SK-N-SH treated with all-trans-retinoic acid at 6 μM for 48 hours (cell line): ENCODE measurements at regions not wholly inside any gene's neighbourhood (a gene's known extent, or its start where the extent isn't known, plus 50 kb on each side); places are given as distances from the start of the nearest gene placed in this dataset.
A peak's percentile ranks its signal among the peaks of the same experiment; 100 is the strongest.

ENCODE experiments used
- ATAC-seq: fragments of 200-7000 bp; cut with Tn5 transposase; 3 replicates; pipeline ENCODE4 v1.9.1; 2020; ENCODE audit warnings: mild to moderate bottlenecking, moderate library complexity
- ARNTL ChIP-seq: fragments of 450-650 bp; formaldehyde crosslinking; IDR thresholded peaks from 2 replicates; pipeline ENCODE4 v1.5.0; 2020; ENCODE audit warnings: low read depth, mild to moderate bottlenecking, moderate library complexity, borderline replicate concordance
- BACH2 ChIP-seq: fragments of 250-450 bp; sonication (Bioruptor Pico); IDR thresholded peaks from 2 replicates; pipeline ENCODE4 v1.9.0; 2021; ENCODE audit warnings: mild to moderate bottlenecking, borderline replicate concordance
- CSDC2 ChIP-seq: fragments of 250-450 bp; sonication (Bioruptor Pico); IDR thresholded peaks from 2 replicates; pipeline ENCODE4 v1.5.0; 2020; ENCODE audit warnings: mild to moderate bottlenecking, moderate library complexity
- CSRNP3 ChIP-seq: fragments of 250-450 bp; sonication (Bioruptor Pico); IDR thresholded peaks from 2 replicates; pipeline ENCODE4 v1.5.1; 2021; ENCODE audit warnings: mild to moderate bottlenecking, moderate library complexity
- GLIS3 ChIP-seq: fragments of 250-450 bp; sonication (Bioruptor Pico); IDR thresholded peaks from 2 replicates; pipeline ENCODE4 v1.5.0; 2020; ENCODE audit warnings: mild to moderate bottlenecking, moderate library complexity
- ISL1 ChIP-seq: fragments of 250-450 bp; sonication (Bioruptor Pico); IDR thresholded peaks from 2 replicates; pipeline ENCODE4 v2.1.2; 2022; ENCODE audit warnings: mild to moderate bottlenecking, moderate library complexity
- OSR1 ChIP-seq: fragments of 250-450 bp; sonication (Bioruptor Pico); IDR thresholded peaks from 2 replicates; pipeline ENCODE4 v1.8.0; 2022; ENCODE audit warnings: moderate library complexity, mild to moderate bottlenecking, inconsistent platforms
- PATZ1 ChIP-seq: fragments of 250-450 bp; sonication (Bioruptor Pico); IDR thresholded peaks from 2 replicates; pipeline ENCODE4 v1.8.0; 2020; ENCODE audit warnings: mild to moderate bottlenecking, moderate library complexity, borderline replicate concordance
- POU6F1 ChIP-seq: fragments of 250-450 bp; sonication (Bioruptor Pico); IDR thresholded peaks from 2 replicates; pipeline ENCODE4 v1.8.0; 2021; ENCODE audit warnings: low read depth, mild to moderate bottlenecking, moderate library complexity, borderline replicate concordance
- PPARA ChIP-seq: fragments of 250-450 bp; sonication (Bioruptor Pico); IDR thresholded peaks from 2 replicates; pipeline ENCODE4 v1.5.0; 2020; ENCODE audit warnings: mild to moderate bottlenecking, borderline replicate concordance
- RARB ChIP-seq: fragments of 250-450 bp; sonication (Bioruptor Pico); IDR thresholded peaks from 2 replicates; pipeline ENCODE4 v1.8.0; 2021; ENCODE audit warnings: mild to moderate bottlenecking, moderate library complexity
- SNAI2 ChIP-seq: fragments of 250-450 bp; sonication (Bioruptor Pico); IDR thresholded peaks from 2 replicates; pipeline ENCODE4 v1.5.0; 2020; ENCODE audit warnings: mild to moderate bottlenecking, moderate library complexity
- TOX ChIP-seq: fragments of 250-450 bp; sonication (Bioruptor Pico); IDR thresholded peaks from 2 replicates; pipeline ENCODE4 v1.8.0; 2021; ENCODE audit warnings: mild to moderate bottlenecking, moderate library complexity, borderline replicate concordance
- TSHZ2 ChIP-seq: fragments of 250-450 bp; sonication (Bioruptor Pico); IDR thresholded peaks from 2 replicates; pipeline ENCODE4 v1.5.0; 2020; ENCODE audit warnings: mild to moderate bottlenecking, moderate library complexity
- ZC3H10 ChIP-seq: fragments of 250-450 bp; sonication (Bioruptor Pico); IDR thresholded peaks from 2 replicates; pipeline ENCODE4 v1.5.1; 2021; ENCODE audit warnings: mild to moderate bottlenecking, moderate library complexity
- ZFP3 ChIP-seq: fragments of 250-450 bp; sonication (Bioruptor Pico); IDR thresholded peaks from 2 replicates; pipeline ENCODE4 v1.5.0; 2020; ENCODE audit warnings: mild to moderate bottlenecking, moderate library complexity
- ZFP30 ChIP-seq: fragments of 450-650 bp; formaldehyde crosslinking; IDR thresholded peaks from 2 replicates; pipeline ENCODE4 v1.5.0; 2022; ENCODE audit warnings: mild to moderate bottlenecking, moderate library complexity
- ZNF565 ChIP-seq: fragments of 450-650 bp; formaldehyde crosslinking; conservative IDR thresholded peaks from 2 replicates; pipeline ENCODE4 v1.5.0; 2020; ENCODE audit warnings: low read depth, mild to moderate bottlenecking, moderate library complexity
- ZNF70 ChIP-seq: fragments of 450-650 bp; formaldehyde crosslinking; IDR thresholded peaks from 2 replicates; pipeline ENCODE4 v1.5.0; 2020; ENCODE audit warnings: mild to moderate bottlenecking, moderate library complexity
- ZNF8 ChIP-seq: fragments of 450-650 bp; formaldehyde crosslinking; IDR thresholded peaks from 2 replicates; pipeline ENCODE4 v1.5.0; 2020; ENCODE audit warnings: mild to moderate bottlenecking, moderate library complexity

DNA sequence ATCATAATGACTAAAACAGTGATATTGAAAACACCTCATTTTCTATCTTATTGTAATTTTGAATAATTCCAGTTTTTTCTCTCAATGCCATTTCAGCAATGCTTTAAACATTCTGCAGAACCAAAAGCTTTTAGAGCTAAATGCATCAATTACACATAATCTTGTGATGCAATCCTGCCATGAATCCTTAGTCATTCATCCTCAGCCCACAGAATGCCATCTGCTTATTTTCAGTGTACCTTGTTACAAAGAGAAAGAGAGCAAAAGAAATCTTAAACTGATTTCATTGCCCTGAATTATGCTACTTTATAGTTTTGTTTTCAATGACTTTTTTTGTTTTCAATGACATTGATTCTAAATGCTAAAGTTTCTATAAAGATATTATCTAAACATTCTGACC lies 1234.8 kb upstream of the C9orf72 start (continued):
- TF ChIP-seq PATZ1, result peak; percentile 98
- TF ChIP-seq, all 23 proteins: peak for 12

GRCh38 chr9:28810388-28811075 lies 1237.3 kb upstream of the C9orf72 start:
- TF ChIP-seq TSHZ2 (CRISPR knock-in tag), result no peak
- TF ChIP-seq ZNF8 (CRISPR knock-in tag), result no peak
- TF ChIP-seq ISL1 (CRISPR knock-in tag), result peak; percentile 43; the same call in 1 of the 2 replicates
- 0 out of 2 replicates have a peak, but pooled peaks have one; percentile 8 for TF ChIP-seq PATZ1
- TF ChIP-seq TOX, result peak; percentile 39; the same call in 1 of the 2 replicates
- ATAC-seq, result peak; percentile 32; the same call in 2 of the 3 replicates

DNA sequence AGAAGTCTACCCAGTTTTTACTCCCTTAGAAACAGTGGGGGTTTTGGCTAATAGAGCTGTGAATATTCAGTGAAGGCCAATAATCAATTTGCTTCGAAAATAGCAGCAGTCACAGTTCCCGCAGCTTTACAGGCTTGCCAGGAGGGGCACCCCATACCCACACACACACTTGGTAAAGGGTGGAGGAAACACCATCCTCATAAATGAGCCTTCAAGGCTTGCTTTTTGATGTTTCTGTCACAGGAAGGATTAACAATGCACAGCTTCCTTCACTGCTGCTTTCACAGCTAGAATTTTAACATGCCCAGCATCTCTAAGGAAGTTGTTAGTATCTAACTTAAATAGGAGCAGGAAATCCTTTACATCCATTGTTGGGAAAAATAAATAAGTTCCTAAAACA lies 1247.5 kb upstream of the C9orf72 start:
- peak; percentile 32; the same call in 1 of the 3 replicates for ATAC-seq
- no peak for TF ChIP-seq ZNF8 (CRISPR knock-in tag)
- TF ChIP-seq GLIS3 (CRISPR knock-in tag), result no peak
- no peak for TF ChIP-seq POU6F1 (CRISPR knock-in tag)
- TF ChIP-seq CSDC2 (CRISPR knock-in tag), result no peak
- TF ChIP-seq TSHZ2 (CRISPR knock-in tag), result no peak
- TF ChIP-seq ARNTL, result no peak
- TF ChIP-seq RARB (CRISPR knock-in tag), result no peak
- no peak for TF ChIP-seq BACH2
- no peak for TF ChIP-seq ZC3H10 (CRISPR knock-in tag)
- TF ChIP-seq OSR1 (CRISPR knock-in tag), result no peak
- TF ChIP-seq PPARA (CRISPR knock-in tag), result no peak
- no peak for TF ChIP-seq ZFP3 (CRISPR knock-in tag)
- no peak for TF ChIP-seq ZNF70
- TF ChIP-seq ZNF565, result no peak
- no peak for TF ChIP-seq CSRNP3
- no peak for TF ChIP-seq SNAI2 (CRISPR knock-in tag)
- TF ChIP-seq ISL1 (CRISPR knock-in tag), result no peak
- TF ChIP-seq ZFP30 (CRISPR knock-in tag), result no peak
